GM06990 (cell line): ENCODE measurements at regions not wholly inside any gene's neighbourhood (a gene's known extent, or its start where the extent isn't known, plus 50 kb on each side); places are given as distances from the start of the nearest gene placed in this dataset.

ENCODE experiments used
- DNase-seq: peaks from one replicate; pipeline ENCODE4 v3.0.0-alpha.2; 2011; ENCODE audit not compliant: insufficient read length; ENCODE audit errors: extremely low read depth
- H3K27me3 ChIP-seq: replicated peaks from 2 replicates; pipeline ENCODE4 v1.6.0; 2011; ENCODE audit warnings: low read length; ENCODE audit not compliant: control insufficient read depth, insufficient read depth
- H3K36me3 ChIP-seq: 2 replicates; pipeline ENCODE4 v1.5.1; 2011; ENCODE audit warnings: low read length; ENCODE audit not compliant: control insufficient read depth, insufficient read depth
- H3K4me3 ChIP-seq: replicated peaks from 2 replicates; pipeline ENCODE4 v1.5.1; 2011; ENCODE audit warnings: low read depth, mild to moderate bottlenecking, control low read depth, low read length
- CTCF ChIP-seq: IDR thresholded peaks from 2 replicates; pipeline ENCODE4 v1.5.1; 2011; ENCODE audit warnings: low read length, control low read depth, mild to moderate bottlenecking, inconsistent platforms; ENCODE audit not compliant: insufficient read depth, poor library complexity, severe bottlenecking

DNA sequence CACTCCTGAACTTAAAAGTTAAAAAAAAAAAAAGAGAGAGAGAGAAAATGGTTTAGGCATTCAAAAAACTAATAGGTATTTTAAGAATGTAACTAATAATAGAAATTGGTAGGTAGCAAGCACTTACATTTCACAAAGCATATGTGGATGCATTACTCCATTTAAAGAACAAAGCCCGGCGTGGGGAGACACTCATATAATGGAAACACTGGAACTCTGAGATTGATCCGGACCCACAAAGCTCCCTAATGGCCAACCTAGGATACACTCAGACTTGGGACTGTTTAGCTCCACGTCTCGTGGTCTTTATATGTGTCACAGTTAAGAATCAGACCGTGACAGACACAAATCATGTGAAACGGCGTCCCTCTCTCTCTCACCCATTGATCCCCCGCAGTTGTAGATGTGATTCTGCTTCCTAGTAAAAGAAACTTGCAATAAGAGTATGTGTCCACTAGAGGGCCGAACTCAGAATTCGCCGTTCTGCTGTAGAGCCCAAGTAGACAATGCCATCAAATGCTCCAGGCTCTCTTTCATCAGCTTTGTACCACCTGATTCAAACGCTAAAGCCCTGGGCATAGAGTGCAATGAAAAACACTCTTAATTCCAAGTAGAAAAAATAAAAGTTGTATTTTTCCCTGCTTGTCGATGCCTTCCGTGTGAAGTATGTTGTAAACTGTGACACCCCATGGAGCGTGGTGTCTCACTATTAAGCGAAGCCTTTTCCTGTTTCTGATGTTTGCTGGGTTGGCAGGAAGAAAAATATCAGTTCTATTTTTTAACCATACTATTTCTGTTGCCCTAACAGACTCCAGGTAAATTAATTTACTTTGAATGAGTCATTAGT lies 429.0 kb upstream of the MTPN start:
- H3K36me3 ChIP-seq = no peaks in the 10 kb centered on the region
- DNase-seq = peak; percentile 6
- H3K4me3 ChIP-seq = no peak overlapping the region
- TF ChIP-seq CTCF = peak; percentile 85
- no peaks in the 10 kb centered on the region for H3K27me3 ChIP-seq

DNA sequence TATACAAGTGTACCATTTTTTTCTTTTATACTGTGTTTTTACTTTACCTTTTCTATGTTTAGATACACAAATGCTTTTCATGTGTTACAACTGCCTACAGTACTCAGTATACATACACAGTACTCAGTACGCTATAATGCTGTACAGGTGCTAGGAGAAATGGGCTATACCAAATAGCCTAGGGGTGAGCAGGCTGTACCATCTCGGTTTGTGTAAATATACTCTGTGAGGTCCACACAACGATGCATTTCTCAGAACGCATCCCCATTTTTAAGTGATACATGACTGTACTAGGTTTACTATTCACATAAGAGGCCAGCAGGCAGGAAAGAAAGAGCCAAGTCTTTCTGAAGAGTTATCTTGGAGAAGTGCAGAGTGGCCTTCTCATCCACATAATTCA lies 426.4 kb upstream of the MTPN start:
- DNase-seq = no peak
- TF ChIP-seq CTCF = no peak
- Histone ChIP-seq H3K27me3 (no peaks in the 10 kb centered on the region), H3K4me3 (no peak overlapping the region), H3K36me3 (no peaks in the 10 kb centered on the region)

- no peak for TF ChIP-seq CTCF
- Histone ChIP-seq H3K36me3 (no peaks in the 10 kb centered on the region), H3K4me3 (no peak overlapping the region), H3K27me3 (no peaks in the 10 kb centered on the region)
- no peak for DNase-seq
These were observed 423.7 kb upstream of the MTPN start for GRCh38 chr7:136400877-136401276.

GRCh38 chr7:136399385-136399784 lies 422.2 kb upstream of the MTPN start:
- Histone ChIP-seq H3K4me3 (no peak overlapping the region), H3K36me3 (no peaks in the 10 kb centered on the region), H3K27me3 (no peaks in the 10 kb centered on the region)
- TF ChIP-seq CTCF = no peak
- no peak for DNase-seq

- Histone ChIP-seq H3K36me3 (no peaks in the 10 kb centered on the region), H3K4me3 (no peak overlapping the region), H3K27me3 (no peaks in the 10 kb centered on the region)
- no peak for TF ChIP-seq CTCF
- DNase-seq = no peak
These were observed 415.7 kb upstream of the MTPN start for GRCh38 chr7:136392856-136393255.
